OCI-LY7 (cell line): ENCODE measurements at regions not wholly inside any gene's neighbourhood (a gene's known extent, or its start where the extent isn't known, plus 50 kb on each side); places are given as distances from the start of the nearest gene placed in this dataset.

ENCODE experiments used
- BruUV-seq: library from RNA; stranded (reverse); fragments of 400-500 nt; replicated peaks from 2 replicates; lab custom pipeline; 2021; lab: Mats Ljungman, UMichigan
- CTCF ChIA-PET: fragments of 300-600 bp; sonication (Branson Sonifier 250); formaldehyde crosslinking; loops from one replicate; lab custom pipeline; 2022; ENCODE audit warnings: antibody characterized with exemption; ENCODE audit not compliant: unreplicated experiment; lab: Charles Lee
- POLR2A ChIA-PET: fragments of 300-600 bp; sonication (Branson Sonifier 250); formaldehyde crosslinking; loops from one replicate; lab custom pipeline; 2022; ENCODE audit warnings: antibody characterized with exemption; lab: Charles Lee
- DNase-seq: peaks from one replicate; pipeline ENCODE4 v3.0.0-alpha.2; 2015; ENCODE audit warnings: low spot score
- H2AFZ ChIP-seq: fragments of 200-600 bp; sonication (generic), shearing (Covaris generic); 2 replicates; pipeline ENCODE4 v1.6.1; 2014; ENCODE audit warnings: mild to moderate bottlenecking, antibody characterized with exemption, low read length, moderate library complexity
- H3K27ac ChIP-seq: fragments of 200-600 bp; sonication (generic); 2 replicates; pipeline ENCODE4 v1.5.1; 2014; ENCODE audit warnings: mixed run types, low read depth, mild to moderate bottlenecking, moderate library complexity, low read length, inconsistent platforms; ENCODE audit not compliant: poor library complexity, severe bottlenecking
- H3K36me3 ChIP-seq: fragments of 200-600 bp; sonication (generic); 2 replicates; pipeline ENCODE4 v1.6.1; 2014; ENCODE audit warnings: mild to moderate bottlenecking, antibody characterized with exemption, low read length, moderate library complexity, mixed read lengths; ENCODE audit not compliant: insufficient read depth
- H3K4me1 ChIP-seq: fragments of 200-600 bp; sonication (generic); 2 replicates; pipeline ENCODE4 v1.5.1; 2014; ENCODE audit warnings: mild to moderate bottlenecking, low read length; ENCODE audit not compliant: insufficient read depth, poor library complexity, severe bottlenecking
- H3K4me2 ChIP-seq: fragments of 200-600 bp; sonication (generic); 2 replicates; pipeline ENCODE4 v1.6.1; 2014; ENCODE audit warnings: mild to moderate bottlenecking, low read length
- H3K4me3 ChIP-seq: fragments of 200-600 bp; sonication (generic); 2 replicates; pipeline ENCODE4 v1.5.1; 2014; ENCODE audit warnings: mild to moderate bottlenecking, low read depth, low read length; ENCODE audit not compliant: poor library complexity, severe bottlenecking
- H3K79me2 ChIP-seq: fragments of 200-600 bp; sonication (generic); 2 replicates; pipeline ENCODE4 v1.6.1; 2016; ENCODE audit warnings: low read depth, mild to moderate bottlenecking, low read length, moderate library complexity, mixed read lengths; ENCODE audit not compliant: insufficient read depth
- H3K9me2 ChIP-seq: fragments of 200-600 bp; sonication (generic); 2 replicates; pipeline ENCODE4 v1.6.1; 2016; ENCODE audit warnings: mild to moderate bottlenecking, low read length, mixed read lengths; ENCODE audit not compliant: insufficient read depth
- H3K9me3 ChIP-seq: fragments of 200-600 bp; sonication (generic); 2 replicates; pipeline ENCODE4 v1.6.1; 2014; ENCODE audit warnings: mild to moderate bottlenecking, mixed run types, low read length, mixed read lengths
- H4K20me1 ChIP-seq: fragments of 200-600 bp; sonication (generic); 2 replicates; pipeline ENCODE4 v1.6.1; 2014; ENCODE audit warnings: mild to moderate bottlenecking, antibody characterized with exemption, low read length, moderate library complexity, mixed read lengths; ENCODE audit not compliant: insufficient read depth
- EZH2phosphoT487 ChIP-seq: fragments of 200-600 bp; sonication (generic); IDR thresholded peaks from 2 replicates; pipeline ENCODE4 v1.6.1; 2018; ENCODE audit warnings: low read depth, borderline replicate concordance, mild to moderate bottlenecking, mixed run types, antibody characterized with exemption, low read length, moderate library complexity, mixed read lengths
- intact Hi-C: fragments of 100-400 bp; cut with micrococcal nuclease; formaldehyde crosslinking; loops from one replicate; pipeline ENCODE4 v1.10.0; 2022; ENCODE audit not compliant: unreplicated experiment
- TF ChIP-seq, protein P1 (sequence below): fragments of 200-600 bp; sonication (generic); conservative IDR thresholded peaks from 2 replicates; pipeline ENCODE4 v1.5.1; 2014; ENCODE audit warnings: mild to moderate bottlenecking, antibody characterized with exemption, low read length, moderate library complexity, mixed read lengths

DNA sequence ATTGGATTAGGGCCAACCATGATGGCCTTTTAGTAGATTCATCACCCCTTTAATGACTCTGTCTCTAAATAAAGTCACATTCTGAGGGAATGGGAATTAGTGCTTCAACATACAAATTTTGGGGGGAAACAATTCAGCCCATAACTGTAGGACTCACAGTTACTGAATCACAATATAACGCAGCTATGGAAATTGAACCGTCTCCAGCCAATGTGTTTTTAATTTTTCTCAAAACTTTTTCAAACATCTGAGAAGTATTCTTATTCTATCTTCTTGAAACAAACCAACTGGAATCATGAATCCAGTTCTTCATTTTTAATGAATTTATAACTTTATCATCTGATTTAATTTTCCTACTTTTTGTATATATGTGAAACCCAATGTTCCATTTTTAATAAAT, 373.1 kb upstream of the SYT4 start:
- Histone ChIP-seq H2AFZ (no peak overlapping the region), H4K20me1 (no peaks in the 10 kb centered on the region), H3K36me3 (no peaks in the 10 kb centered on the region), H3K79me2 (no peaks in the 10 kb centered on the region), H3K9me2 (no peaks in the 10 kb centered on the region), H3K4me3 (no peak overlapping the region), H3K4me2 (no peak overlapping the region), H3K27ac (no peak overlapping the region), H3K4me1 (no peaks in the 10 kb centered on the region), H3K9me3 (no peaks in the 10 kb centered on the region)
- TF ChIP-seq EZH2phosphoT487, result no peak
- TF ChIP-seq, protein P1, sequence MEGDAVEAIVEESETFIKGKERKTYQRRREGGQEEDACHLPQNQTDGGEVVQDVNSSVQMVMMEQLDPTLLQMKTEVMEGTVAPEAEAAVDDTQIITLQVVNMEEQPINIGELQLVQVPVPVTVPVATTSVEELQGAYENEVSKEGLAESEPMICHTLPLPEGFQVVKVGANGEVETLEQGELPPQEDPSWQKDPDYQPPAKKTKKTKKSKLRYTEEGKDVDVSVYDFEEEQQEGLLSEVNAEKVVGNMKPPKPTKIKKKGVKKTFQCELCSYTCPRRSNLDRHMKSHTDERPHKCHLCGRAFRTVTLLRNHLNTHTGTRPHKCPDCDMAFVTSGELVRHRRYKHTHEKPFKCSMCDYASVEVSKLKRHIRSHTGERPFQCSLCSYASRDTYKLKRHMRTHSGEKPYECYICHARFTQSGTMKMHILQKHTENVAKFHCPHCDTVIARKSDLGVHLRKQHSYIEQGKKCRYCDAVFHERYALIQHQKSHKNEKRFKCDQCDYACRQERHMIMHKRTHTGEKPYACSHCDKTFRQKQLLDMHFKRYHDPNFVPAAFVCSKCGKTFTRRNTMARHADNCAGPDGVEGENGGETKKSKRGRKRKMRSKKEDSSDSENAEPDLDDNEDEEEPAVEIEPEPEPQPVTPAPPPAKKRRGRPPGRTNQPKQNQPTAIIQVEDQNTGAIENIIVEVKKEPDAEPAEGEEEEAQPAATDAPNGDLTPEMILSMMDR, result no peak
- POLR2A ChIA-PET, result no interaction called here
- no TSS peak for BruUV-seq
- CTCF ChIA-PET, result no interaction called here
- intact Hi-C loops, result no loop called here
- no peak for DNase-seq

DNA sequence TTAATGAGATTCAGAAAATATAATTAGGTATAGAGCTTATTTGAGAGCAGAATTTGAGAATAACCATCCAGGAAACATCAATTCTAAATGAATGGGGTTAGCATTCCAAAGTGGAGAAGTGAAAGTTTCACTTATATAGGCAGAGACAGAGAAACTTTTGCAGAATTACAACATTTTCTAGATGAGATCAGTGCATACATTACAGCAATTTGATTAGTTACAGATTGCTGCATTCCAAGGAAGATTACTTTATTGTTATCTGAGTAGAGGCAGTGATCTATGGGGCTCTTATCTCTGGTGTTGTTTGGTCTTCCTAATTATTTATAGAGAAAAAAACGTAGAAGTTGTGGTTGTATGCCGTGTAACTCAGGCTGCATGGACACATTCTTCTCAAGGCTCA, 373.8 kb upstream of the SYT4 start:
- DNase-seq, result no peak
- no TSS peak for BruUV-seq
- POLR2A ChIA-PET, result no interaction called here
- Histone ChIP-seq H3K36me3 (no peaks in the 10 kb centered on the region), H3K4me3 (no peak overlapping the region), H4K20me1 (no peaks in the 10 kb centered on the region), H3K4me2 (no peak overlapping the region), H3K4me1 (no peaks in the 10 kb centered on the region), H3K27ac (no peak overlapping the region), H3K9me3 (no peaks in the 10 kb centered on the region), H3K9me2 (no peaks in the 10 kb centered on the region), H2AFZ (no peak overlapping the region), H3K79me2 (no peaks in the 10 kb centered on the region)
- CTCF ChIA-PET, result no interaction called here
- intact Hi-C loops, result no loop called here
- no peak for TF ChIP-seq EZH2phosphoT487
- TF ChIP-seq, protein P1, result no peak

DNA sequence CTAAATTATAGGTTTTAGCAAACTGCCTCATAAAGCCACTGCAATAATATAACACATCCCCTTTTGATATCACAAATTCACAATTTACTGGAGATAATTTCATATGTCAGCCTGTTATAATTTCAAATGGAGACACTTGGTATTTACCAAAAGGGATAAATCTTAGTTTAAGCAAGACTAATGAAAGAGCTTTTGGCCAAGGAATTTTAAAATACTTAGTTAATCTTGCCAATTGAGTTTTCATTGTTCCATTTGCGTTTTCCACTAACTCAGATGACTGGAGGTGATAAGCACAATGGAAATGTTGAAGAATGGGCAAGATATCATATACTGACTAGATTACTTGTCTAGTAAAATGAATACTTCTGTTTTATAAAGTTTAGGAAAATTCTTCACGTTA, 379.3 kb upstream of the SYT4 start:
- no peaks in the 10 kb centered on the region for H4K20me1 ChIP-seq
- CTCF ChIA-PET, result no interaction called here

More for the DNA sequence above, 379.3 kb upstream of the SYT4 start:
- Histone ChIP-seq H3K27ac (no peak overlapping the region), H3K36me3 (no peaks in the 10 kb centered on the region), H3K4me3 (no peak overlapping the region), H3K9me3 (no peaks in the 10 kb centered on the region), H3K4me2 (no peak overlapping the region), H3K4me1 (no peaks in the 10 kb centered on the region), H3K9me2 (no peaks in the 10 kb centered on the region), H3K79me2 (no peaks in the 10 kb centered on the region), H2AFZ (no peak overlapping the region)
- no TSS peak for BruUV-seq
- DNase-seq, result no peak
- POLR2A ChIA-PET, result no interaction called here
- intact Hi-C loops, result no loop called here
- TF ChIP-seq, protein P1, result no peak
